ENCODE measurements at regions not wholly inside any gene's neighbourhood (a gene's known extent, or its start where the extent isn't known, plus 50 kb on each side); places are given as distances from the start of the nearest gene placed in this dataset.

DNA sequence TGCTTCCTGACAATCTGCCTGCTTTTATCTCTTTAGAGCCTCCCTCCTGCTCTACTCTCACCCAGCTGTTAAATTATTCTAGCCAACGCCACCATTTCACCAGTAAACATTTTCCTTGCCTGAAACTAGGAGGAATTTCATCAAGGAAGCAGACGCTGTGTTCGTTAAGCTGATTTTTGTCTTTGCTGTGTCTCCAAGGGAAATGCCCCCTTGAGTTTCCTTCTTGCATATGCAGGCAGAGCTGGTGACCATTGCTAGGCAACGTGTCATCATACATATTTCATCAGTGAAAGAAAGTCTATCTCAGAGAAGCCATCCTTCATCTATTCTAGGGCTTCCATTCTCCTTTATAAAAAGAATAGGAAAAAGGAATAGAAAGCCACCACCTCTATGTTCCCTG is 87.0 kb upstream of the ST8SIA2 start:
- H3K27ac ChIP-seq (ENCODE audit: extremely low read length, insufficient read depth, low read length) = no peak overlapping the region
- H3K4me1 ChIP-seq (ENCODE audit: insufficient read depth, low read length) = no peaks in the 10 kb centered on the region
- no peaks in the 10 kb centered on the region for H3K79me2 ChIP-seq (ENCODE audit: insufficient read depth, low read length)
- FAIRE-seq = no peak
- H3K9me3 ChIP-seq (ENCODE audit: low read length) = no peaks in the 10 kb centered on the region
- H3K36me3 ChIP-seq (replicated peaks in 1 of 2; ENCODE audit: control insufficient read depth in 1 of 2, insufficient read depth in 2 of 2, low read length in 2 of 2) = no peaks in the 10 kb centered on the region
- ATAC-seq = no peak
- no peak overlapping the region for H3K4me3 ChIP-seq (replicated peaks in 1 of 3; ENCODE audit: insufficient read depth in 1 of 3, low read depth in 2 of 3, low read length in 3 of 3)
- no peak overlapping the region for H3K9ac ChIP-seq (ENCODE audit: insufficient read depth, low read depth, low read length)
- no TSS peak for BruUV-seq (replicated peaks)
- ChIA-PET CTCF (ENCODE audit: low intra/inter-chr PET ratio, low total read pairs) (no interaction called here), POLR2A (no interaction called here)
- WGBS (ENCODE audit: low lambda C conversion rate) = 11% methylated on average over 4 of the region's 4 CpGs
- H4K20me1 ChIP-seq (ENCODE audit: insufficient read depth, low read length) = no peaks in the 10 kb centered on the region
- in situ Hi-C loops (cut with HindIII; ENCODE audit: extremely low pct_ligation_motif_present, low pct_unique_long_range_greater_than_20kb) = no loop called here
- peak; percentile 13 for DNase-seq (ENCODE audit: low spot score)
- intact Hi-C loops (cut with micrococcal nuclease; ENCODE audit: unreplicated experiment) = loop anchor here (2.0 kb wide), 1 partner anchor 210 kb away; no protein-coding TSS in a partner anchor
- H3K4me2 ChIP-seq (ENCODE audit: low read depth, low read length) = no peak overlapping the region
- H3K27me3 ChIP-seq (ENCODE audit: control insufficient read depth in 1 of 2, insufficient read depth in 2 of 2, low read length in 2 of 2) = peaks cover 0 to 9% of the 10 kb centered on the region in 2 experiments; a peak in 1 of 5 replicates
- H2AFZ ChIP-seq (ENCODE audit: low read length) = no peak overlapping the region
- TF ChIP-seq MAFF (IDR thresholded peaks at IDR 0.05; ENCODE audit: low read depth, low read length) (no peak), SP2 (CRISPR knock-in tag; IDR thresholded peaks at IDR 0.05) (no peak), ZNF383 (CRISPR knock-in tag; IDR thresholded peaks at IDR 0.05; ENCODE audit: borderline replicate concordance) (no peak), NR0B2 (CRISPR knock-in tag; IDR thresholded peaks at IDR 0.05) (no peak), CTCF (CRISPR knock-in tag; IDR thresholded peaks at IDR 0.05) (no peak), HDAC6 (IDR thresholded peaks at IDR 0.05; ENCODE audit: low read depth, low read length) (no peak), CEBPG (CRISPR knock-in tag; IDR thresholded peaks at IDR 0.05) (no peak), MATR3 (CRISPR knock-in tag; IDR thresholded peaks at IDR 0.05) (no peak), SMAD9 (CRISPR knock-in tag; IDR thresholded peaks at IDR 0.05) (no peak)
- TF ChIP-seq, protein P1, sequence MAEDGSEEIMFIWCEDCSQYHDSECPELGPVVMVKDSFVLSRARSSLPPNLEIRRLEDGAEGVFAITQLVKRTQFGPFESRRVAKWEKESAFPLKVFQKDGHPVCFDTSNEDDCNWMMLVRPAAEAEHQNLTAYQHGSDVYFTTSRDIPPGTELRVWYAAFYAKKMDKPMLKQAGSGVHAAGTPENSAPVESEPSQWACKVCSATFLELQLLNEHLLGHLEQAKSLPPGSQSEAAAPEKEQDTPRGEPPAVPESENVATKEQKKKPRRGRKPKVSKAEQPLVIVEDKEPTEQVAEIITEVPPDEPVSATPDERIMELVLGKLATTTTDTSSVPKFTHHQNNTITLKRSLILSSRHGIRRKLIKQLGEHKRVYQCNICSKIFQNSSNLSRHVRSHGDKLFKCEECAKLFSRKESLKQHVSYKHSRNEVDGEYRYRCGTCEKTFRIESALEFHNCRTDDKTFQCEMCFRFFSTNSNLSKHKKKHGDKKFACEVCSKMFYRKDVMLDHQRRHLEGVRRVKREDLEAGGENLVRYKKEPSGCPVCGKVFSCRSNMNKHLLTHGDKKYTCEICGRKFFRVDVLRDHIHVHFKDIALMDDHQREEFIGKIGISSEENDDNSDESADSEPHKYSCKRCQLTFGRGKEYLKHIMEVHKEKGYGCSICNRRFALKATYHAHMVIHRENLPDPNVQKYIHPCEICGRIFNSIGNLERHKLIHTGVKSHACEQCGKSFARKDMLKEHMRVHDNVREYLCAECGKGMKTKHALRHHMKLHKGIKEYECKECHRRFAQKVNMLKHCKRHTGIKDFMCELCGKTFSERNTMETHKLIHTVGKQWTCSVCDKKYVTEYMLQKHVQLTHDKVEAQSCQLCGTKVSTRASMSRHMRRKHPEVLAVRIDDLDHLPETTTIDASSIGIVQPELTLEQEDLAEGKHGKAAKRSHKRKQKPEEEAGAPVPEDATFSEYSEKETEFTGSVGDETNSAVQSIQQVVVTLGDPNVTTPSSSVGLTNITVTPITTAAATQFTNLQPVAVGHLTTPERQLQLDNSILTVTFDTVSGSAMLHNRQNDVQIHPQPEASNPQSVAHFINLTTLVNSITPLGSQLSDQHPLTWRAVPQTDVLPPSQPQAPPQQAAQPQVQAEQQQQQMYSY (CRISPR knock-in tag; IDR thresholded peaks at IDR 0.05) = no peak
- TF ChIP-seq, protein P2, sequence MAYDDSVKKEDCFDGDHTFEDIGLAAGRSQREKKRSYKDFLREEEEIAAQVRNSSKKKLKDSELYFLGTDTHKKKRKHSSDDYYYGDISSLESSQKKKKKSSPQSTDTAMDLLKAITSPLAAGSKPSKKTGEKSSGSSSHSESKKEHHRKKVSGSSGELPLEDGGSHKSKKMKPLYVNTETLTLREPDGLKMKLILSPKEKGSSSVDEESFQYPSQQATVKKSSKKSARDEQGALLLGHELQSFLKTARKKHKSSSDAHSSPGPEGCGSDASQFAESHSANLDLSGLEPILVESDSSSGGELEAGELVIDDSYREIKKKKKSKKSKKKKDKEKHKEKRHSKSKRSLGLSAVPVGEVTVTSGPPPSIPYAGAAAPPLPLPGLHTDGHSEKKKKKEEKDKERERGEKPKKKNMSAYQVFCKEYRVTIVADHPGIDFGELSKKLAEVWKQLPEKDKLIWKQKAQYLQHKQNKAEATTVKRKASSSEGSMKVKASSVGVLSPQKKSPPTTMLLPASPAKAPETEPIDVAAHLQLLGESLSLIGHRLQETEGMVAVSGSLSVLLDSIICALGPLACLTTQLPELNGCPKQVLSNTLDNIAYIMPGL (CRISPR knock-in tag; IDR thresholded peaks at IDR 0.05; ENCODE audit: borderline replicate concordance in 1 of 2, low read depth in 1 of 2) = no peak
- TF ChIP-seq, protein P3, sequence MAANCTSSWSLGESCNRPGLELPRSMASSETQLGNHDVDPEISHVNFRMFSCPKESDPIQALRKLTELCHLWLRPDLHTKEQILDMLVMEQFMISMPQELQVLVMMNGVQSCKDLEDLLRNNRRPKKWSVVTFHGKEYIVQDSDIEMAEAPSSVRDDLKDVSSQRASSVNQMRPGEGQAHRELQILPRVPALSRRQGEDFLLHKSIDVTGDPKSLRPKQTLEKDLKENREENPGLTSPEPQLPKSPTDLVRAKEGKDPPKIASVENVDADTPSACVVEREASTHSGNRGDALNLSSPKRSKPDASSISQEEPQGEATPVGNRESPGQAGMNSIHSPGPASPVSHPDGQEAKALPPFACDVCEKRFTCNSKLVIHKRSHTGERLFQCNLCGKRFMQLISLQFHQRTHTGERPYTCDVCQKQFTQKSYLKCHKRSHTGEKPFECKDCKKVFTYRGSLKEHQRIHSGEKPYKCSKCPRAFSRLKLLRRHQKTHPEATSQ (CRISPR knock-in tag; IDR thresholded peaks at IDR 0.05; ENCODE audit: borderline replicate concordance) = no peak

Data from HepG2 (cell line).